HG02852 (cell line): ENCODE measurements at regions not wholly inside any gene's neighbourhood (a gene's known extent, or its start where the extent isn't known, plus 50 kb on each side); places are given as distances from the start of the nearest gene placed in this dataset.
"Not testable (repeated sequence)": the region's sequence is repeated elsewhere in the genome, so short reads cannot be mapped to it uniquely, and the experiment has no call there.

ENCODE experiments used
- ATAC-seq: cut with Tn5 transposase; IDR thresholded peaks from one replicate; pipeline ENCODE4 v1.9.1; 2021; ENCODE audit warnings: mild to moderate bottlenecking, moderate library complexity; ENCODE audit not compliant: unreplicated experiment

DNA sequence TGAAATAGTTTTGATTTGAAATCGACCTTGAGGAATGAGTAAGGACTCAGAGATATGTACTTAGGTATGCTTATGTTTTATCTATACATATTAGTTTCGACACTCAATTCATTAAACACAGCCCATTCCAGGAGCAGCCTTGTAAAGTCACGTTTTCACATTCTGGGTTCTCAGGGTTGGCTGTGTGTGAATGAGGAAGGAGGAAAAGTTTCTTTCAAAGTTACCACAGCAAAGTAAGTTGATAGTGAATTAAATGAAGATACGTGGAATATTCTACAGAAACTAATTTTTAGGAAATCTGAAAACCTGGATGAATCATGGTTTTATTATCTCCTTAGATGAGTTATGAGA lies 133.5 kb downstream of the C3orf38 start:
- no peak for ATAC-seq

DNA sequence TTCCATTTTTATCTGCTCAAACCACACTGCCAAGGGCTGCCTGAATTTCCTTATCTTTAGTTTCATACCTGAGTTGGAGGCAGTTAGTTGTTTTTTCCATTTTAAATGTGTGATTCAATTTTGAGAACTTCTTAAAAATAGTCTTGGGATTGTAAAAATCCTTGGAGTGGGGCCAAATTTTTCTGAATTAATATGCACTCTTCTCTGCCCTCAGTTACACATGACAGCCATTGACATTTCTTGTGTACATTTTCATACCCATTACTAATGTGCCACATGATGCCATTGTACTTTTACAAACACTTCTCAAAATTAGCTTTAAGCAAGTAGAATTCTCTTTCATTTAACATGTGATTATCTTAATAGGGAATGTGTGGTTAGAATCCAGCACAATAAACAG lies 141.7 kb downstream of the C3orf38 start:
- no peak for ATAC-seq

DNA sequence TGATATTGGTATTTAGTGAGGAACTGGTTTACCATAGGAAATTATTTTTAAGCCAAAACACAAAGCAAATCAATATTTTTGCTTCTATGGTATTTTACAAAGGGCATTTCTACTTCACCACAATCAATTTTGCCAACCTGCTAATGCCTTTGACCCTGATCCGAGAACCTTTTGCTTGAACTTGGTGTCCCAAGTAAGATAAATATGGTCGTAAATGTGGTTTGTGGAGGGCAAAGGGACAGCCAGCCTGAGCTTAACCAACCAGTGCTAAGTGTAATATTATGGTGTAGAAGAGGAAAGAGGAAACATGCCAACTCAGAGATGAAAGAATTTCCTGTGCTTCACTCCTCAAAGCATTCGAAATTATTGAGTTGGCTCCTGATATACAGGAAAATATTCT lies 148.4 kb downstream of the C3orf38 start:
- no peak for ATAC-seq

DNA sequence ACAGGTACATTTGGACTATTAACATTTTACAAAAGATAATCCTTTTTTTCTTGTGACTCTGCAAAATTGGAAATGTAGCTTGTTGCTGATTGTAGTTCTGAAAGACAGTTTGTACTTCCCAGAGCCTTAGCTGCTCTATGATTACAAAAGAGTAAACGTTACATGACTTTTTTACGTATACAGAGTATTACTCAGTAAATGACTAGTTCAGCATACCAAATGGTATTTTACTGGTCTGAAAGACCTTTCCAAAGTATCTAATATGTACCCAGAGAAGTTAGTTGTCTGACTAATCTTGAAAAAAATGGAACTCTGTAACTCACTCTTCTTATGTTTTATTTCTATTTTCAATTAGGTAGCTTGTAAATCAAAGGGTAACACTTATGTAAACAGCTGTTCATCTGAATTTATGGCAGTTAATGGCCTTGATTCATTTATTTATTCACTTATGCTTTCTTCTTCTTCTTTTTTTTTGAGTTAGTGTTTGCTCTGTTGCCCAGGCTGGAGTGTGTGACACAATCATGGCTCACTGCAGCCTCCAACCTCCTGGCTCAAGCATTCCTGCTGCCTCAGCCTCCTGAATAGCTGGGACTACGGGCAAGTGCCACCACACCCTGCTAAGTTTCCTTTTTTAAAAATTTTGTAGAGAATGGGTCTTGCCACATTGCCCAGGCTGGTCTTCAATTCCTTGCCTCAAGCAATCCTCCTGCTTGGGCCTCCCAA lies 151.7 kb downstream of the C3orf38 start:
- ATAC-seq: no peak

DNA sequence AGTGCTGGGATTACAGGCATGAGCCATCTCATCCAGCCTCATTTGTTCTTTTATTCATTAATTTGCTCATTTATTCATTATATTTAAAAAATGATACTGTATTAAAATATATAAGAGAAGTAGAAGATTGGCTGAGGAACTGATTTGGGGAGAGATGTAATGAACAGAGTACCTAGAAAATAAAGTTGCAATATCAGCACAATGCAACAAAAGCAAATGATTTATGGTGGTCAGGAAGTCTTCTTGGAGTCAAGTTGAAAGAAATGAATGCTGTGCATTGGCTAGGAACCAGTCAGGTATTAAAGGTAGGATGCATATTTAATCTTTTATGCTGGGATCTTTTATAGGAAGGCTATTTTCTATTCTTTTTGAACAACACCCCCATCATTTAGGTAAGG lies 152.2 kb downstream of the C3orf38 start:
- ATAC-seq: no peak

DNA sequence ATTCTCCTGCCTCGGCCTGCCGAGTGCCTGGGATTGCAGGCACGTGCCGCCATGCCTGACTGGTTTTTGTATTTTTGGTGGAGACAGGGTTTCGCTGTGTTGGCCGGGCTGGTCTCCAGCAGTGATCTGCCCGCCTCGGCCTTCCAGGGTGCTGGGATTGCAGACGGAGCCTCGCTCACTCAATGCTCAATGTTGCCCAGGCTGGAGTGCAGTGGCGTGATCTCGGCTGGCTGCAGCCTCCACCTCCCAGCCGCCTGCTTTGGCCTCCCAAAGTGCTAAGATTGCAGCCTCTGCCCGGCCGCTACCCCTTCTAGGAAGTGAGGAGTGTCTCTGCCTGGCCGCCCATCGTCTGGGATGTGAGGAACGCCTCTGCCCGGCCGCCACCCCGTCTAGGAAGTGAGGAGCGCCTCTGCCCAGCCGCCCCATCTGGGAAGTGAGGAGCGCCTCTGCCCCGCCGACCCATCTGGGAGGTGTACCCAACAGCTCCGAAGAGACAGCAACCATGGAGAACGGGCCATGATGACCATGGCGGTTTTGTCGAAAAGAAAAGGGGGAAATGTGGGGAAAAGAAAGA lies 153.7 kb downstream of the C3orf38 start:
- not testable (repeated sequence) for ATAC-seq

DNA sequence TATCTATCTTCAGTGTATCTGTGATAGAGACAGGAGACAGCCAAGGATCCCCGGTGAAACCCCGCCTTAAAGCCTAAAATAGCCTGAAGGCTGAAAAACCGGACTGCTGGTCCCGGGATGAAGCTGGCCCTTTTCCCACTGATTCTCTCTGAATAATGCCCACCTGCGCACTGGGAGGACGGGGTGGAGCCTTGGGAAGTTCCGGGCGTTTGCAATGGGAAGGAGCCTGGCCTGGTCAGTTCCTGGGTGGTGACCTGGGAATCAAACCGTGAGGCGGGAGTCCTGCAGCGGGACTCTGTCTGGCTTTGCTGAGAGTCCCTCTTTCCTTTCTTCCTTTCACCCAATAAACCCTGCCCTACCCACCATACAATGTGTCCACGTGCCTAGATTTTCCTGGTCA lies 157.9 kb downstream of the C3orf38 start:
- no peak for ATAC-seq

DNA sequence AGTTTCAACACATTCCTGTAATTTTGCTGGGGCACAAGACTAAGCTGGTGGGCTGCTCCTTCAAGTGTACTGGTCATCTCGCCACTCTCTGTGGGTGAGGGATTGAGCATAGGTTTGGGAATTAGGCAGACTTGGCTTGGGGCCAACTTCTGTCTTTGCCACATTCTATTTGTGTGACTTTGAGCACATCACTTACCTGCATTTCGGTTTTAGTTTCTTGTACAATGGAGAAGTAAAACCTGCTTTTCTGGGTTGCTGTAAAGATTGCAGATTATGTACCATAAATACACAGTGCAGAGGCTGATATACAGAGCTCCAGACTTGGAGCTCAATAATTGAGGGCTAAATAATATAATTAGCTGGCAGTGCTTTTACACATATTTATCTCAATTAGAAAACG lies 162.1 kb downstream of the C3orf38 start:
- ATAC-seq: peak; percentile 54

DNA sequence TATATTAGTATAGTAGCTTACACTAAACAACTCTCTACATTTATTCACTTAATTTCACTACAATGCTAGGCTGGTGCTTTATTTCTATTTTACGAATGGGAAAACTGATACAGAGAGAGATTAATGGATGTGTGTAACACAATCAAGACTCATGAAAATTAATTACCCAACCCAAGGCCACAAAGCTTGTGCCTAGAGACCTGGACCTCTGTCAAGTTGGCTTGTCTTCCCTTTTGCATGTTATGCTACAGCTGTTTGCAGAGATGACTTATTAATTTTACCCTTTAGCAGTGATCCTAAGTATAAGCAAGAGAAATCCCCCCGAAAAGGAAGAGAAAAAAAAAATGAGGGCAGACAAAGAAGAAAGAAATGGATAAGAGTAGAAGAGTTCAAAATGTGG lies 162.5 kb downstream of the C3orf38 start:
- peak; percentile 16 for ATAC-seq

DNA sequence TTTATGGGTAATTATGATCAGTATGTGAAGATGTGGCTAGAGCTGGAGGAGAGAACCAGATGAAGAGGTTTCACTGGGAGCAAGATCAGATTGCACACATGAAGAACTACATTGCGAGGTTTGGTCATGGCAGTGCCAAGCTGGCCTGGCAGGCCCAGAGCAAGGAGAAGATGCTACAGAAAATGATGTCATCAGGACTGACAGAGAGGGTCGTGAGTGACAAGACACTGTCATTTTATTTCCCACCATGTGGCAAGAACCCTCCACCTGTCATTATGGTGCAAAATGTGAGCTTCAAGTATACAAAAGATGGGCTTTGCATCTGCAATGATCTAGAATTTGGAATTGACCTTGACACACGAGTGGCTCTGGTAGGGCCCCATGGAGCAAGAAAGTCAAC lies 168.3 kb downstream of the C3orf38 start:
- ATAC-seq: no peak

DNA sequence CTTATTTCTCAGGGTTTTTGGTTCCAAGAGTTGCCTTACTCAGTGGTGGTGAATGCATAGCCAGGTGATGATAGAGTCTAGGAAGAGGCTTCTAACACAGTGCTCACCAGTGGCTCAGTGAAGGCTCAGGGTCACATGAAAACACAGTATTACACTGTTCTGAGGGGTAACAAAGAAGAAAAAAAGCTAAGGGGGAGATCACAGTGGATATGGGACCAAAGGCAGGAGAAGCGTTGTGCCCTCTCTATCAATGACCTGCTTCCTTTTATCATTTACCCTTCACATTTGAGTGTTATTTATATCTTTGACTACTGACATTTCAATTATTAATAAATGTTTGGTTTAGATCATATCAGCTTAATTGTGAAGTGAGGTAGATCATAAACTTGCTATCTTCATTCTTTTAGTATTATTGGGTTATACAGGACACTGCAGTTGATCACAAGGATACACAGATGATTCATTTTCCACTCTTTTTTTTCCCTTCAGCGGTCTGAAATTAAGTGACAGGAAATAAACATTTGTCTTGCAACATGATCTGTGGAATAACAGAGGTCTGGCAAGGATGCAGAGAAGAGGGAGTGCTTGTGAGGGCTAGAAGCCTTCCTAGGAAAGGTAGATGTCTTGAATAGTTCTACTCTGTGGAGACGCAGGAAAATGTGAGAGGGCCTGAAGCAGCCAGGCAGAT lies 171.7 kb downstream of the C3orf38 start:
- ATAC-seq: no peak

DNA sequence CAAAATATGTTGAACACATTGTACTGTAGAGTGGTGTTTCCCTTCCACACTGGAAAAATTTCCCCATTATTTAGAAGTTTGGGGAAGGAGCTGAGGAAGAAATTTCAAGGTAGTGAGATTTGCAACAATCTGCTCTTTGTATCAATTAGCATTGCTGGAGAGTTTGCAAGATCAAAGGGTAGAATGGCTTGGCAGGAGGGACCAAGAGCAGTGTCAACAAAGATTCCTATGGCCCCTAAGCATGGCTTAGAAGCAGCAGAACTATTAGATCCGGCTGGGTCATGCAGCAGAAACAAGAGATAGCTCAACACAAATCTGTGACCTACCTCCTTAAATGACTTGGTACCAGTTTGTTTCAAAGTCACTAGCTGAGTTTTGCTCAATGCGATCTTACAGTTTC lies 175.0 kb downstream of the C3orf38 start:
- no peak for ATAC-seq

DNA sequence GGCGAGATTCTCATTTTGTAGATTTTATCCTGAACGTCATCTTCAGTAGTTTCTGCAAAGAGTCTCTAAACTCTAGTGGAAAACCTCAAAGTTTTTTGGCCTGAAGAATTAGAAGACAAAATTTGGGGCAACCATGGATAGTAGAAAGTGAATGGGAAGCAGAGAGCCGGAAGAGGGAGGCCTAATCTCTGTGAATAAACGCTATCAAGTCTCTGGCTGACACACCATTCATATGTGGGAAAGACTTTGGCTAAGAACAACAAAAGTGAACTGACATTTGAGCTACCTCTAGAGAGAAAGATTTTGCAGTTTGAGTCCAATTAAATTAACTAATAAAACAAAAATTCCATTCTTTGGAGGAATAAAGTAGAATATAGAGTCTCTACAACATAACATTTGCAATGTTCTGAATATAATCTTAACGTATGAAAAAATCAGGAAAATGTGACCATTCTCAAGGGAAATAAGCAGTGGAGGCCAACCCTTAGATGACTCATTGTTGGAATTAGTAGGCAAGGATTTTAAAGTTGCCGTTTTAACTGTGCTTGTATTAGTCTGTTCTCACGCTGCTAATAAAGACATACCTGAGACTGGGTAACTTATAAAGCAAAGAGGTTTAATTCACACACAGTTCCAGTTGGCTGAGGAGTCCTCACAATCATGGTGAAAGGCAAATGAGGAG lies 184.6 kb downstream of the C3orf38 start:
- ATAC-seq: no peak

DNA sequence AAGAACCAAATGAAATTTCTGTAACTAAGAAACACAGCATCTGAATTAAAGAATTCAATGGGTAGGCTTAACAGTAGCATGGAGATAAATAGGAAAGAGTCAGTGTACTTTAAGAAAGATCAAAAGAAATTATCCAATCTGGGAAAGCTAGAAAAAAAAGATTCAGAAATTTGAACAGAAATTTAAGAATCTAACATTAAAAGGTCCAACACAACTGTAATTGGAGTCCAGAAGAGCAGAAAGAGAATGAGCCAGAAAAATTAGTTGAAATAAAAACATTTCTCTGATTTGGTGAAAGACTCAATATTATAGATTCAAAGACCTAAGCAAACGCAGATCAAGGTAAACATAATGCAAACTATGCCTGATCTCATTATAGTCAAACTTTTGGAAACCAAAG lies 187.1 kb downstream of the C3orf38 start:
- no peak for ATAC-seq

DNA sequence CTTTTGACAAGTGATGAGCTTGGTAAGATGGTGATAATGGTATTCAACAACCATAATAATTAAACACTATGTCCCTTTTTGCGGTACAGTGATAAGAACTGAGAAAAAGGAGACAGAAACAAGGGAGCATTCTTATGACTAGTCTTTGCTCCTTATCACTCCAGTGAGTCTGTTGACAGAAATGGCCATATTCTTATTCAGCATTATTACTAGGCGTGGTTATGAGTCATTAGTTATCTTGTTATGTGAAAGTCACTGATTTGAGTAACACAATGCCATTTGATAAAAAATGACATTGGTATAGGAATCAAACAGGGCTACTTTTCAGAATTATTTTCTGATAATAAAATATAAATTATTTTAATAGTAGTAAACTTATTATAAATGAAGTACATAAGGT lies 193.5 kb downstream of the C3orf38 start:
- no peak for ATAC-seq

DNA sequence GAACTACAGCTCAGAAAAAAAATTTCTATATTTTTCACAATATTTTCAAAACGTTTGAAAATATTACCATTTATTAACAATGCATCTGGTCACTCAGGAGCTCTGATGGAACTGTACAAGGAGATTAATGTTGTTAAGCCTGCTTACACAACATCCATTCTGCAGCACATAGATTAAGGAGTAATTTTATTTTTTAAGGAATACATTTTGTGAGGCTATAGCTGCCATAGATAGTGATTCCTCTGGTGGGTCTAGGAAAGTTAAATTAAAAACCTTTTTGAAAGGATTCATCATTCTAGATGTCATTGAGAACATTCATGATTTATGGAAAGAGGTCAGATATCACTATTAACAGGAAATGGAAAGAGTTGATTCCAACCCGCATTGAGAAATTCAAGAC lies 196.9 kb downstream of the C3orf38 start:
- no peak for ATAC-seq

DNA sequence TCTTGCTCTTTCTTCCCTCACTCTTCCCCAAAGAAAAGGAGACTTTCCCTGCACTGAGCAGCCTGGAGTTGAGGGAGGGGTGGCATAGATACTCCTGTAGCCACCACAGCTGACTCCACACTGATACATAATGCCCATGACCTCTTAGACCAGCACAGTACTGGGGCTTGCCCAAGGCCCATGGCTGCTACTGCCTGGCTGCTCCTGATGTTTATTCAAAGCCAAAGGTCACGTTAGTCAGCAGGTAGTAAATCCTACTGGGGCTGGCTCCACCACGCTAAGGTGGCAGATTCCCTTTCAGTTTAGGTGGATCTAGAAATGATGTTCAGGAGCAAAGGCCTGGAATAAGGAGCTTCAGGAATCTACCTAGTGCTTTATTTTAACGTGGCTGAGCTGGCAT lies 212.7 kb downstream of the C3orf38 start:
- ATAC-seq: no peak

DNA sequence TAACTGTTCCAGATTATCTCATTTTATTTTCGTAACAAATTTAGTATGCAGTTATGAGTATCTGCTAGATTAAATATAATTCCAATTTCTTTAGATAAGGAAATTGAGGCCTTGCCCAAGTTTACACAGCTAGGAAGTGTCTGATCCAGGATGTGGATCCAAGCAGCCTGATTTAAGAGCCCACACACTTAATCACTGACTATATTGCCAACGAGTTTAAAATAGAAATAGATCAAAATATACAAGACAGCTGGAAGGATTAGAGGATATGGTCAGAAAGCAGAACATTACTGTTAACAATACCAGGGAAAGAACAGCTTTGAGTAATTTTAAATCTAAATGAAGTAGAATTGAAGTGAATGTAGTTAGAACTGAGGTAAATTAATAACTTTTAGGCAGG lies 215.2 kb downstream of the C3orf38 start:
- no peak for ATAC-seq

DNA sequence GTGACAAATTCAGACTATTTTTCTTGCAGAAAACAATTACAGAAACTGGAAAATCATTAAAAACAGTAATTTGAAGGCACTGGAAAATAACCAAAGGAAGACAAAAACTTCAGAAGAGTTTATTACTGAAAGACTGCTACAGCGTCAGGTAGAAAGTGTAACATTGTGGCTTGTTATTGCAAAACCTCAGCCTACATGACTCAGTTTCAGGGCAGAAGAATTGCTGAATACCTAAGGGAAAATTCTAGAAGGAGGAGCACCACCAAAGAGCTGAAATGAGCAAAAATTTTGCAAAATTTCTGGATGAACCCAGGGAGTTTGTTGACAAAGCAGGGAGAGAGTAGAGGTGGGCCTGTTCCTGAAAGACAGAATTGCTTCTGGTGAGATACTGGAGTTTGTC lies 219.6 kb downstream of the C3orf38 start:
- no peak for ATAC-seq

DNA sequence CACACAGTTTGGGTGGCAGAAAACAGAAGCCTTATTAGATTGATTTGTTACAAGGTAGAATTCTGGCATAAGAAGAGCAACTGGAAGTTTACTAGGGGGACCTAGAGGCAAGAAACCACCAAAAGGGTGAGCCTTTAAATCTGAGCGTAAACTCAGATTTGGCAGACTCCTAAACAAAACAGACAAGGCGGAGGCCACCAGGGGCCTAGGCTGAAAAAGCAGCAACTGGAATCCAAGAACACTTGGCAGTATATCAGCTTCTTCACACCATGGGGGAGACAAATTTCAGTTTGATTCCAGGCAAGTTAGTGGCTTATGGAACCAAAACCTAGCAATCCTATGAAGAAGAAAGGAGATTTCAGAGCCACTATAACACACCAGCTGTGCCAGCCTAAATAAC lies 220.0 kb downstream of the C3orf38 start:
- no peak for ATAC-seq

DNA sequence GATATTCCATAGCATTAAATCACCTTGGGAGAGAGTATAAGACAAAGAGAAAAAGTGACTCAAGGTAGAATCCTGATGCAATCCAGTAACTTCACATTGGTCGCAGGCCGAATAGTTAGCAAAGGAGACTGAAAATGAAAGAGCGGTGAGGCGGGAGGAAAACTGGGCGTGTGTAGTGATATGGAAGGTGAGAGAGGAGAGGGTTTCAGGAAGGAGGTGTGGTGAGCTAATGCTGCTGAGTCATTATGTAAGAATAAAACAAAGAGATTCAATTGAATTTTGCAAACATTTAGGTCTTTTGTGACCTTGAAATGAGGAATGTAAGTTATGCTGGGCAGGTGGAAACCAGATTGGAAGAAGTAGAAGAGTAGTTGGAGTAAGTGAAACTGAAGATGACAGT lies 235.3 kb downstream of the C3orf38 start:
- peak; percentile 78 for ATAC-seq

DNA sequence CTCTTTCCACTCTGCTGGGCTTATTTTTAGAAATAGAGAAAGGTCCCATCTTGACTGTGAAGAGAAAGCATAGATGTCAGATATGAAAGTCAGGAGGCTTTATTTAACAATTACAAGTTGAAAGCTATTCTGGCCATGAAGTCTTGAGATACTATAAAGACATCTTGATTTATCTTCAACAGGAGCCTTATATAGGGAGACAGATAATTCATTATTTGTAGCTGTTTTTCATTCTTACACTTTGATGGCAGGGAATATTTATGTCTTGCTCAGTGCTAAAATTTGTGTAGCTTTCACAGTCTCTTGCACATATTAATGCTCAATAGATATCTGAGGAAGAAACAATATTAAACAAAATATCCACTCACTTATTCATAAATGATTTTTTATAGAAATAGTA lies 248.8 kb downstream of the C3orf38 start:
- ATAC-seq: no peak
